Activated T-helper 2 cell treated with anti-CD3 and anti-CD28 coated beads, Interferon-gamma antibody, Interleukin-2, Interleukin-4, amounts not matched to agents 10 μg/mL and 5 μg/mL and 100 μg/mL, durations not matched to agents 14 hours and 24 hours and 36 hours (primary cell): ENCODE measurements at regions not wholly inside any gene's neighbourhood (a gene's known extent, or its start where the extent isn't known, plus 50 kb on each side); places are given as distances from the start of the nearest gene placed in this dataset.

ENCODE experiments used
- DNase-seq: peaks from one replicate; pipeline ENCODE4 v3.0.0; 2021; ENCODE audit warnings: low spot score
- H3K27ac Mint-ChIP-seq: one replicate; pipeline ENCODE4 v1.8.0; 2021; ENCODE audit warnings: mixed read lengths
- H3K27me3 Mint-ChIP-seq: one replicate; pipeline ENCODE4 v1.8.0; 2021; ENCODE audit warnings: low read depth, mixed read lengths
- H3K36me3 Mint-ChIP-seq: one replicate; pipeline ENCODE4 v1.8.0; 2021; ENCODE audit warnings: low read depth, mixed read lengths
- H3K4me1 Mint-ChIP-seq: one replicate; pipeline ENCODE4 v1.8.0; 2021; ENCODE audit warnings: low read depth, mixed read lengths
- H3K4me3 Mint-ChIP-seq: one replicate; pipeline ENCODE4 v1.8.0; 2021; ENCODE audit warnings: low read depth, mild to moderate bottlenecking, moderate library complexity, mixed read lengths
- H3K9me3 Mint-ChIP-seq: one replicate; pipeline ENCODE4 v1.8.0; 2021; ENCODE audit warnings: mixed read lengths
- intact Hi-C: fragments of 100-400 bp; cut with micrococcal nuclease; formaldehyde crosslinking; loops from one replicate; pipeline ENCODE4 v1.15.1; 2023

DNA sequence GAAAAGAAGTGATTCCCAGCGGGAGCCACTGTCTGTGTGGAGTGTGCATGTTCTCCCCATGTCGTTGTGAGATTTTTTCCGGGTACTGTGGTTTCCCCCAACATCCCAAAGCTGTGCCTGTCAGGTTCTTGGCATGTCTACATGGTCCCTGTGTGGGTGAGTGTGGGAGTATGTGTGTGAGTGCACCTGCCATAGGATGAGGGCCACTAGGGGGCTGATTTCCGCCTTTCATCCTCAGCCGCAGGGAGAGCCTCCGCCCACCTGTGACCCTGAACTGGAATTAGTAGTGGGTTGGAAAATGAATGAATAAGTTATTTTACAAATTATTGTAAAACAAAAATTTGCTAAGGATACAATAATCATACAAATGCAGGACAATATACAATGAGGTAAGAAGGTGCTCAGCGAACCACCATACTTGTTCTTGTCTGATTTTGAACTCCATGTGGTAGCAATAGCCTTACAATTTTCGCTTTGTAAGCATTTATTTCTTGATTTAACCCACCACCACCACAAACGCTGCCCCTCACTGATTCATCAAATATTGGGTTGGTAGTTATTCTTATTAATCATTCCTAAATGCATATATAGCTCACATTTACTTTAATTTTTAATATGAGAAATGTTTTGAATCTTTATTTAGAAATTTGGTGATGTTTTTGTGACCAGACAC is 641.2 kb upstream of the VSTM2A start:
- no peaks in the 10 kb centered on the region for H3K36me3 Mint-ChIP-seq
- peaks cover 69% of the 10 kb centered on the region for H3K9me3 Mint-ChIP-seq
- no peaks in the 10 kb centered on the region for H3K27me3 Mint-ChIP-seq
- no peak overlapping the region for H3K27ac Mint-ChIP-seq
- intact Hi-C loops, result no loop called here
- H3K4me3 Mint-ChIP-seq, result no peak overlapping the region
- no peaks in the 10 kb centered on the region for H3K4me1 Mint-ChIP-seq
- DNase-seq, result no peak

DNA sequence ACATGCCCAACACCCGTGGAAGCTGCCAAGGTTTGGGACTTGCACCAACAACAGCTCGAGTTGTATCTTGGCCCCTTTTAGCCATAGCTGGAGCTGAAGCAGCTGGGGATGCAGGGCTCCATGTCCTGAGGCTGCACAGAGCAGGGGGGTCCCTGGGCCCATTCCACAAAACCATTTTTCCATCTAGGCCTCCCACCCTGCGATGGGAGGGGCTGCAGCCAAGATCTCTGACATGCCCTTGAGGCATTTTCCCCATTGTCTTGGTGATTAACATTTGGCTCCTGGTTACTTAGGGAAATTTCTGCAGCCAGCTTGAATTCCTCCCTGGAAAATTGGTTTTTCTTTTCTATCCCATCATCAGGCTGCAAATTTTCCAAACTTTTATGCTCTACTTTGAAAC is 637.8 kb upstream of the VSTM2A start:
- H3K27ac Mint-ChIP-seq, result no peak overlapping the region
- no peaks in the 10 kb centered on the region for H3K27me3 Mint-ChIP-seq
- H3K4me1 Mint-ChIP-seq, result no peaks in the 10 kb centered on the region
- no peak overlapping the region for H3K4me3 Mint-ChIP-seq
- no peak for DNase-seq
- intact Hi-C loops, result no loop called here
- H3K9me3 Mint-ChIP-seq, result peaks cover 68% of the 10 kb centered on the region
- no peaks in the 10 kb centered on the region for H3K36me3 Mint-ChIP-seq

GRCh38 chr7:53917637-53918036 is 624.5 kb upstream of the VSTM2A start:
- Mint-ChIP-seq H3K36me3 (no peaks in the 10 kb centered on the region), H3K4me1 (no peaks in the 10 kb centered on the region), H3K4me3 (no peak overlapping the region), H3K27ac (no peak overlapping the region), H3K27me3 (no peaks in the 10 kb centered on the region), H3K9me3 (peaks cover 43% of the 10 kb centered on the region)
- intact Hi-C loops, result no loop called here
- no peak for DNase-seq

DNA sequence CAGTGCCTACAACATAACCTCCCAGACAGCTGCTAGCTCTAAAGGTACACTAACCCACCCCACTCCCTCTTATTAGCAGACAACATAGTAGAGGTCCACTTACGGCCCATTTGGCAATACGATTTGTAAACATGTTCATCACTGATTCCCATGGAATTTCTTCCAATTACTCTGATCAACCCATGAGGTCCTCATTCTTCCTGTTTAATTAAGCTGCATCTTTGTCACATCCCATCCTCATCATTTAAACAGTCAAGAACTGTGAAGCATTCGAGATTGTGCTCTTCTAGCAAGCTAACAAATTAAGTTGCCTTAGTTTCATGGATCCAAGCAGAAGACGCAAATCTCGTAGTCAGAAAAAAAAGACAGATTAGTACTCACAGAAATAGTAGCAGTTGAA is 622.2 kb upstream of the VSTM2A start:
- H3K36me3 Mint-ChIP-seq, result no peaks in the 10 kb centered on the region
- H3K27ac Mint-ChIP-seq, result no peak overlapping the region
- H3K27me3 Mint-ChIP-seq, result no peaks in the 10 kb centered on the region
- H3K4me3 Mint-ChIP-seq, result no peak overlapping the region
- H3K4me1 Mint-ChIP-seq, result no peaks in the 10 kb centered on the region
- no peak for DNase-seq
- H3K9me3 Mint-ChIP-seq, result peaks cover 39% of the 10 kb centered on the region
- intact Hi-C loops, result no loop called here

- DNase-seq, result no peak
- Mint-ChIP-seq H3K9me3 (peaks cover 37% of the 10 kb centered on the region), H3K4me1 (no peaks in the 10 kb centered on the region), H3K4me3 (no peak overlapping the region), H3K27me3 (no peaks in the 10 kb centered on the region), H3K27ac (no peak overlapping the region), H3K36me3 (no peaks in the 10 kb centered on the region)
- intact Hi-C loops, result no loop called here
Observed at GRCh38 chr7:53940483-53940882, 601.7 kb upstream of the VSTM2A start.

DNA sequence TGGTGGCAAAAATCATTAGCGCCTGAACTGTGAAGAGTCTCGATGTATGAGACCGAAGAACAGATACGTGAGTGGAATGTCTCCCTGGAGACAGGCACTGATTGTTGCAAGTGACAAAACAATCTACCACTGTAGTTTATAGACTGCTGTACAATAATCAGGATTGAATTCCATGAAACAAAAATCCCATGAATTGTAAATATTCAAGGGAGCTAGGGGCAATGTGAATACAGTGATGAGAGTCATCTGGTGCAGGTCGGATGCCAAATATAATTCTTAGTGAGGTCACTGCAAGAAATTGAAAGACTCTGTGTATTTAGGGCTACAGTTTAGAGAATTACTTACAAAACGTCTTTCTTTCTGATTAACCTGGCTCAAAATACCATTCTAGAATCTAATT is 594.4 kb upstream of the VSTM2A start:
- no peaks in the 10 kb centered on the region for H3K36me3 Mint-ChIP-seq
- H3K27ac Mint-ChIP-seq, result no peak overlapping the region
- H3K9me3 Mint-ChIP-seq, result peaks cover 58% of the 10 kb centered on the region
- H3K27me3 Mint-ChIP-seq, result no peaks in the 10 kb centered on the region
- DNase-seq, result no peak
- no peaks in the 10 kb centered on the region for H3K4me1 Mint-ChIP-seq
- intact Hi-C loops, result no loop called here
- no peak overlapping the region for H3K4me3 Mint-ChIP-seq

- intact Hi-C loops, result no loop called here
- H3K27ac Mint-ChIP-seq, result no peak overlapping the region
- peaks cover 24% of the 10 kb centered on the region for H3K9me3 Mint-ChIP-seq
- DNase-seq, result no peak
- no peaks in the 10 kb centered on the region for H3K36me3 Mint-ChIP-seq
- no peaks in the 10 kb centered on the region for H3K27me3 Mint-ChIP-seq
- no peak overlapping the region for H3K4me3 Mint-ChIP-seq
- H3K4me1 Mint-ChIP-seq, result no peaks in the 10 kb centered on the region
Observed at GRCh38 chr7:53965716-53966115, 576.5 kb upstream of the VSTM2A start.

- no peak overlapping the region for H3K27ac Mint-ChIP-seq
- peaks cover 50% of the 10 kb centered on the region for H3K9me3 Mint-ChIP-seq
- no peaks in the 10 kb centered on the region for H3K4me1 Mint-ChIP-seq
- H3K4me3 Mint-ChIP-seq, result no peak overlapping the region
- DNase-seq, result no peak
- no peaks in the 10 kb centered on the region for H3K36me3 Mint-ChIP-seq
- H3K27me3 Mint-ChIP-seq, result no peaks in the 10 kb centered on the region
- intact Hi-C loops, result no loop called here
Observed at GRCh38 chr7:53983480-53983879, 558.7 kb upstream of the VSTM2A start.

DNA sequence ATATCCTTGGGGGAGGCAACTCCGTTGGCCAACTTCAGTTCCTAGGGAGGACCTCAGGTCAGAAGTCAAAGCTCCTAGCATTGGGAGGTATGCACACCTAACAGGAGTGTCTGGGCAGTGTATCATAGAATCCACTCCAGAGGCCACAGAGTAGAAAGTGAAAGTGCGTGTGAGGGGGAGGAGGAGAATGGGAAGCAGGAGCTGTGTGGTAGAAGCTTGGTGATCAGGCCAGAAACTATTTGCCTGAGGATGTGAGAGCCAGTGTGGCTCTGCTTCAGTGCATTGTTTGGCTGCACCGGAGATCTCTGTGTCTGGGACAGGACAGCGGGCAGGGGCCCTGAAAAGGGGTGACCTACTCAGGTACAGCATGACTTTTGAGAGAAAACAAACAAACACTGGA is 557.4 kb upstream of the VSTM2A start:
- Mint-ChIP-seq H3K27me3 (no peaks in the 10 kb centered on the region), H3K36me3 (no peaks in the 10 kb centered on the region), H3K27ac (no peak overlapping the region), H3K4me1 (no peaks in the 10 kb centered on the region), H3K9me3 (peaks cover 47% of the 10 kb centered on the region), H3K4me3 (no peak overlapping the region)
- intact Hi-C loops, result no loop called here
- DNase-seq, result no peak

GRCh38 chr7:53988376-53988775 is 553.8 kb upstream of the VSTM2A start:
- H3K4me1 Mint-ChIP-seq, result no peaks in the 10 kb centered on the region
- H3K36me3 Mint-ChIP-seq, result no peaks in the 10 kb centered on the region
- H3K4me3 Mint-ChIP-seq, result no peak overlapping the region
- intact Hi-C loops, result no loop called here
- no peak overlapping the region for H3K27ac Mint-ChIP-seq
- H3K9me3 Mint-ChIP-seq, result peaks cover 50% of the 10 kb centered on the region
- DNase-seq, result no peak
- no peaks in the 10 kb centered on the region for H3K27me3 Mint-ChIP-seq

DNA sequence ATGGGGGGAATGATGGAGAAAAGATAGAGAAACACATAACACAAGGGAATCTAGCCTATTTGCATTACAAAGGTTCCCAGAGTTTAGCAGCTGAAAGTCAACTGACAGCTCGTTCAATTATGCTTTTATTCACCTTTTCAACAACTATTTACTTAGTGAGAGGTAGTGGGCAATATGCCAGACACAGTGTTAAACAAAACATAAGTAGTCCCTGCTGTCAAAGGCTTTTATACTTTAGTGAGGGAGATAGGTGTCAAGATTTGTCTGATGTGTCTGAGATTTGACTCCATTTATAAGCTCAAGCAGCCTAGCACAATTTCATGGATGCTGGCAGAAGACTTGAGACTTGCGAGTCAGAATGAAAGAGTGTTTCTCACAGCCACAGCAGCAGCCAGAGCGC is 549.0 kb upstream of the VSTM2A start:
- H3K9me3 Mint-ChIP-seq, result peaks cover 36% of the 10 kb centered on the region
- H3K27me3 Mint-ChIP-seq, result no peaks in the 10 kb centered on the region
- no peak overlapping the region for H3K27ac Mint-ChIP-seq
- intact Hi-C loops, result no loop called here
- DNase-seq, result no peak
- H3K36me3 Mint-ChIP-seq, result no peaks in the 10 kb centered on the region
- H3K4me3 Mint-ChIP-seq, result no peak overlapping the region
- H3K4me1 Mint-ChIP-seq, result no peaks in the 10 kb centered on the region

- Mint-ChIP-seq H3K36me3 (no peaks in the 10 kb centered on the region), H3K4me1 (no peaks in the 10 kb centered on the region), H3K27me3 (no peaks in the 10 kb centered on the region), H3K27ac (no peak overlapping the region), H3K4me3 (no peak overlapping the region), H3K9me3 (peaks cover 33% of the 10 kb centered on the region)
- intact Hi-C loops, result no loop called here
- DNase-seq, result no peak
Observed at GRCh38 chr7:53996876-53997275, 545.3 kb upstream of the VSTM2A start.

DNA sequence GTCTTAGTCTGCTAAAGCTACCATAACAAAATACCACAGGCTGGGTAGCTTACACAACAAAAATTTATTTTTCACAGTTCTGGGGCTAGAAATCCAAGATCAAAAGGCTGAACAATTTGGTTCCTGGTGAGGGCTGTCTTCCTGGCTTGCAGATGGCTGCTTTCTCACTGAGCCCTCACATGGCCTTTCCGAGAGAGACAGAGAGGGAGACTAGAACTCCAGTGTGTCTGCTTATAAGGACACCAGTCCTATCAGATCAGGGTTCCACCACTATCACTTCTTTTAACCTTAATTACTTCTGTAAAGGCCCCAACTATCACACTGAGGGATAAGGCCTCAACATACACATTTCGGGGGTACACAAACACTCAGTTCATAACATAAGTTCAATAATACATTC is 527.4 kb upstream of the VSTM2A start:
- no peak for DNase-seq
- no peaks in the 10 kb centered on the region for H3K36me3 Mint-ChIP-seq
- no peak overlapping the region for H3K4me3 Mint-ChIP-seq
- H3K27ac Mint-ChIP-seq, result no peak overlapping the region
- intact Hi-C loops, result no loop called here
- H3K9me3 Mint-ChIP-seq, result peaks cover 49% of the 10 kb centered on the region
- no peaks in the 10 kb centered on the region for H3K4me1 Mint-ChIP-seq
- H3K27me3 Mint-ChIP-seq, result no peaks in the 10 kb centered on the region

DNA sequence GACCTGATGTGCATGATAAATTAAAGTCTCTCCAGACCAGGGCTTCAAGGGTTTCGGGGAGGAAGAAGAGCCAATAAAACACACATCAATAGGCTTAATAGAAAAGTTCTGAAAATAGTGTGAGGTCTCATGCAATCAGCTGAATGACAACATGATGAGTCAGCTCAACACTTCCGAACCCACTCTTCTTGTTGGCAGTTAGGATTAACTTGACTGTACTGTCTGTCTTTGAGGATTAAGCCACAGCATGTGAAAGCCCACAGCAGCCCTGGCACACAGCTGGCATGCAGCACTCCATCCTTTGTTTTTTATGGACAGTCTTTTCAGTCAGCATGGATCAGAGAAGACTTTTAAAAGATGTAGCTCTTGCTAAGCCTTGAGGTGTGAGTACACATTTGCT is 526.9 kb upstream of the VSTM2A start:
- H3K36me3 Mint-ChIP-seq, result no peaks in the 10 kb centered on the region
- no peaks in the 10 kb centered on the region for H3K27me3 Mint-ChIP-seq
- no peak overlapping the region for H3K4me3 Mint-ChIP-seq
- H3K9me3 Mint-ChIP-seq, result peaks cover 49% of the 10 kb centered on the region
- intact Hi-C loops, result no loop called here
- no peaks in the 10 kb centered on the region for H3K4me1 Mint-ChIP-seq
- H3K27ac Mint-ChIP-seq, result no peak overlapping the region
- DNase-seq, result no peak
